ENCODE measurements at regions not wholly inside any gene's neighbourhood (a gene's known extent, or its start where the extent isn't known, plus 50 kb on each side); places are given as distances from the start of the nearest gene placed in this dataset.

- Histone ChIP-seq H4K20me1 (ENCODE audit: low read depth, low read length) (no peaks in the 10 kb centered on the region), H3K9me2 (replicated peaks; ENCODE audit: insufficient read depth, low read length) (no peaks in the 10 kb centered on the region), H3K4me2 (ENCODE audit: low read depth, low read length, poor library complexity, severe bottlenecking) (no peak overlapping the region), H3K9ac (ENCODE audit: low read length) (no peak overlapping the region), H2AFZ (ENCODE audit: low read depth, low read length, severe bottlenecking) (no peak overlapping the region), H3K27ac (ENCODE audit: low read depth, low read length) (no peak overlapping the region), H3K79me2 (ENCODE audit: insufficient read depth, low read length) (no peaks in the 10 kb centered on the region), H3K4me3 (ENCODE audit: insufficient read depth, low read length, poor library complexity, severe bottlenecking) (no peak overlapping the region), H3K9me3 (ENCODE audit: insufficient read depth, low read length) (no peaks in the 10 kb centered on the region), H3K36me3 (ENCODE audit: low read length) (no peaks in the 10 kb centered on the region), H3K27me3 (ENCODE audit: low read length) (no peaks in the 10 kb centered on the region), H3F3A (ENCODE audit: insufficient read depth) (no peaks in the 10 kb centered on the region)
- TF ChIP-seq, protein P1, sequence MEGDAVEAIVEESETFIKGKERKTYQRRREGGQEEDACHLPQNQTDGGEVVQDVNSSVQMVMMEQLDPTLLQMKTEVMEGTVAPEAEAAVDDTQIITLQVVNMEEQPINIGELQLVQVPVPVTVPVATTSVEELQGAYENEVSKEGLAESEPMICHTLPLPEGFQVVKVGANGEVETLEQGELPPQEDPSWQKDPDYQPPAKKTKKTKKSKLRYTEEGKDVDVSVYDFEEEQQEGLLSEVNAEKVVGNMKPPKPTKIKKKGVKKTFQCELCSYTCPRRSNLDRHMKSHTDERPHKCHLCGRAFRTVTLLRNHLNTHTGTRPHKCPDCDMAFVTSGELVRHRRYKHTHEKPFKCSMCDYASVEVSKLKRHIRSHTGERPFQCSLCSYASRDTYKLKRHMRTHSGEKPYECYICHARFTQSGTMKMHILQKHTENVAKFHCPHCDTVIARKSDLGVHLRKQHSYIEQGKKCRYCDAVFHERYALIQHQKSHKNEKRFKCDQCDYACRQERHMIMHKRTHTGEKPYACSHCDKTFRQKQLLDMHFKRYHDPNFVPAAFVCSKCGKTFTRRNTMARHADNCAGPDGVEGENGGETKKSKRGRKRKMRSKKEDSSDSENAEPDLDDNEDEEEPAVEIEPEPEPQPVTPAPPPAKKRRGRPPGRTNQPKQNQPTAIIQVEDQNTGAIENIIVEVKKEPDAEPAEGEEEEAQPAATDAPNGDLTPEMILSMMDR (IDR thresholded peaks at IDR 0.05; ENCODE audit: insufficient read depth, low read length, poor library complexity, severe bottlenecking), result no peak
- TF ChIP-seq EZH2phosphoT487 (conservative IDR thresholded peaks at IDR 0.05; ENCODE audit: low read length), result no peak
Measured at GRCh38 chr2:34533585-34534183, 934.6 kb upstream of the FAM98A start.

GRCh38 chr2:34529965-34530364, 930.9 kb upstream of the FAM98A start:
- no peak for TF ChIP-seq EZH2phosphoT487 (conservative IDR thresholded peaks at IDR 0.05; ENCODE audit: low read length)
- TF ChIP-seq, protein P1 (IDR thresholded peaks at IDR 0.05; ENCODE audit: insufficient read depth, low read length, poor library complexity, severe bottlenecking), result no peak
- Histone ChIP-seq H3K27ac (ENCODE audit: low read depth, low read length) (no peak overlapping the region), H3K79me2 (ENCODE audit: insufficient read depth, low read length) (no peaks in the 10 kb centered on the region), H2AFZ (ENCODE audit: low read depth, low read length, severe bottlenecking) (no peak overlapping the region), H3K4me3 (ENCODE audit: insufficient read depth, low read length, poor library complexity, severe bottlenecking) (no peak overlapping the region), H4K20me1 (ENCODE audit: low read depth, low read length) (no peaks in the 10 kb centered on the region), H3K9me2 (replicated peaks; ENCODE audit: insufficient read depth, low read length) (no peaks in the 10 kb centered on the region), H3K27me3 (ENCODE audit: low read length) (no peaks in the 10 kb centered on the region), H3F3A (ENCODE audit: insufficient read depth) (no peaks in the 10 kb centered on the region), H3K9me3 (ENCODE audit: insufficient read depth, low read length) (no peaks in the 10 kb centered on the region), H3K4me2 (ENCODE audit: low read depth, low read length, poor library complexity, severe bottlenecking) (no peak overlapping the region), H3K9ac (ENCODE audit: low read length) (no peak overlapping the region), H3K36me3 (ENCODE audit: low read length) (no peaks in the 10 kb centered on the region)

DNA sequence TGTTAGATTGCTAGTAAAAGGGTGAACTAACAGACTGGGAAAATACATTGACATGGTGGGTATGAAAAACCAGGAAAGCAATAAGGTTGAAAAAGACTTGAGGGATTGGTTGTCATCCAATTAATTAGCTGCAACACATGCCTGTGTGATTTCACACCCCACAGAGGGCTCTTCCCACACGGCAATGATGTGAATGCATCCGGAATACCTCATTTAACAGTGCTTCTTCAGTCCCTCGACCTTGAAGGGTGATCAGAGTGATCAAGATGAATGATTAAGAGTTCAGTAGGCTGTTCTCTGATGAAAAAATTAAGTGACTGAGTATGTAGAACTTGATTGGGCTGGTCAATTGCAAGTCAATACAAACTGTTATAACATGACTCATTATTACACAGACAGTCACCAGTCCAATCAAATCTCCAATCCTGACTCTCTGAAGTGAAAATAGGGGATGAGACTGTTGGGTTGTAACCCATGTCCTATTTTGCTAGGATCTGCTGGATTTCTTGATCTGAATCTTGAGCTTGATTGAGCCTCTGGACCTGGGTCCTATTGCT, 924.9 kb upstream of the FAM98A start:
- no peaks in the 10 kb centered on the region for H3F3A ChIP-seq (ENCODE audit: insufficient read depth)
- H2AFZ ChIP-seq (ENCODE audit: low read depth, low read length, severe bottlenecking), result no peak overlapping the region
- no peak for TF ChIP-seq EZH2phosphoT487 (conservative IDR thresholded peaks at IDR 0.05; ENCODE audit: low read length)
- TF ChIP-seq, protein P1 (IDR thresholded peaks at IDR 0.05; ENCODE audit: insufficient read depth, low read length, poor library complexity, severe bottlenecking), result no peak
- no peak overlapping the region for H3K4me3 ChIP-seq (ENCODE audit: insufficient read depth, low read length, poor library complexity, severe bottlenecking)
- no peaks in the 10 kb centered on the region for H3K27me3 ChIP-seq (ENCODE audit: low read length)
- H3K9me2 ChIP-seq (replicated peaks; ENCODE audit: insufficient read depth, low read length), result no peaks in the 10 kb centered on the region
- no peaks in the 10 kb centered on the region for H3K79me2 ChIP-seq (ENCODE audit: insufficient read depth, low read length)
- no peaks in the 10 kb centered on the region for H3K36me3 ChIP-seq (ENCODE audit: low read length)
- no peak overlapping the region for H3K9ac ChIP-seq (ENCODE audit: low read length)
- no peak overlapping the region for H3K4me2 ChIP-seq (ENCODE audit: low read depth, low read length, poor library complexity, severe bottlenecking)
- no peaks in the 10 kb centered on the region for H4K20me1 ChIP-seq (ENCODE audit: low read depth, low read length)
- no peaks in the 10 kb centered on the region for H3K9me3 ChIP-seq (ENCODE audit: insufficient read depth, low read length)
- no peak overlapping the region for H3K27ac ChIP-seq (ENCODE audit: low read depth, low read length)

Data from SU-DHL-6 (cell line).